ENCODE measurements at regions not wholly inside any gene's neighbourhood (a gene's known extent, or its start where the extent isn't known, plus 50 kb on each side); places are given as distances from the start of the nearest gene placed in this dataset.

GRCh38 chr1:208510192-208510952 lies 266.2 kb upstream of the PLXNA2 start:
- DNase-seq (ENCODE audit: low read depth in 1 of 2, low spot score in 1 of 2), result no peak

GRCh38 chr1:208511242-208511860 lies 267.2 kb upstream of the PLXNA2 start:
- no peak for DNase-seq (ENCODE audit: low read depth in 1 of 2, low spot score in 1 of 2)

- DNase-seq (ENCODE audit: low read depth in 1 of 2, low spot score in 1 of 2), result no peak
Observed at GRCh38 chr1:208513799-208514198, 269.6 kb upstream of the PLXNA2 start.

- no peak for DNase-seq (ENCODE audit: low read depth in 1 of 2, low spot score in 1 of 2)
Observed at GRCh38 chr1:208515129-208515528, 270.9 kb upstream of the PLXNA2 start.

- DNase-seq (ENCODE audit: low read depth in 1 of 2, low spot score in 1 of 2), result no peak
Observed at GRCh38 chr1:208516780-208517179, 272.6 kb upstream of the PLXNA2 start.

- DNase-seq (ENCODE audit: low read depth in 1 of 2, low spot score in 1 of 2), result no peak
Observed at GRCh38 chr1:208520438-208521099, 276.4 kb upstream of the PLXNA2 start.

GRCh38 chr1:208521534-208521933 lies 277.4 kb upstream of the PLXNA2 start:
- DNase-seq (ENCODE audit: low read depth in 1 of 2, low spot score in 1 of 2), result no peak

- no peak for DNase-seq (ENCODE audit: low read depth in 1 of 2, low spot score in 1 of 2)
Observed at GRCh38 chr1:208523007-208523406, 278.8 kb upstream of the PLXNA2 start.

GRCh38 chr1:208524376-208524775 lies 280.2 kb upstream of the PLXNA2 start:
- no peak for DNase-seq (ENCODE audit: low read depth in 1 of 2, low spot score in 1 of 2)

GRCh38 chr1:208524925-208525324 lies 280.7 kb upstream of the PLXNA2 start:
- no peak for DNase-seq (ENCODE audit: low read depth in 1 of 2, low spot score in 1 of 2)

GRCh38 chr1:208525417-208525816 lies 281.2 kb upstream of the PLXNA2 start:
- DNase-seq (ENCODE audit: low read depth in 1 of 2, low spot score in 1 of 2), result no peak

GRCh38 chr1:208526613-208527125 lies 282.5 kb upstream of the PLXNA2 start:
- DNase-seq (ENCODE audit: low read depth in 1 of 2, low spot score in 1 of 2), result no peak

GRCh38 chr1:208527156-208527555 lies 283.0 kb upstream of the PLXNA2 start:
- no peak for DNase-seq (ENCODE audit: low read depth in 1 of 2, low spot score in 1 of 2)

- DNase-seq (ENCODE audit: low read depth in 1 of 2, low spot score in 1 of 2), result no peak
Observed at GRCh38 chr1:208528578-208529240, 284.5 kb upstream of the PLXNA2 start.

GRCh38 chr1:208531003-208531750 lies 287.0 kb upstream of the PLXNA2 start:
- DNase-seq (ENCODE audit: low read depth in 1 of 2, low spot score in 1 of 2), result no peak

- no peak for DNase-seq (ENCODE audit: low read depth in 1 of 2, low spot score in 1 of 2)
Observed at GRCh38 chr1:208533746-208534598, 289.8 kb upstream of the PLXNA2 start.

- DNase-seq (ENCODE audit: low read depth in 1 of 2, low spot score in 1 of 2), result no peak
Observed at GRCh38 chr1:208534599-208534897, 290.4 kb upstream of the PLXNA2 start.

- DNase-seq (ENCODE audit: low read depth in 1 of 2, low spot score in 1 of 2), result no peak
Observed at GRCh38 chr1:208534979-208535378, 290.8 kb upstream of the PLXNA2 start.

- no peak for DNase-seq (ENCODE audit: low read depth in 1 of 2, low spot score in 1 of 2)
Observed at GRCh38 chr1:208535511-208535910, 291.3 kb upstream of the PLXNA2 start.

GRCh38 chr1:208536212-208536611 lies 292.0 kb upstream of the PLXNA2 start:
- DNase-seq (ENCODE audit: low read depth in 1 of 2, low spot score in 1 of 2), result no peak

Measured in stimulated activated CD4-positive, alpha-beta T cell treated with anti-CD3 and anti-CD28 coated beads, Interleukin-15, amount 100 ng/mL, for 1 hour (primary cell).